GM23338 (cell line): ENCODE measurements at regions not wholly inside any gene's neighbourhood (a gene's known extent, or its start where the extent isn't known, plus 50 kb on each side); places are given as distances from the start of the nearest gene placed in this dataset.

Experiments
- CREB1 ChIP-seq: fragments of 250-450 bp; sonication (Bioruptor Pico); IDR thresholded peaks from 2 replicates; pipeline ENCODE4 v1.5.0; 2020; ENCODE audit warnings: low read depth, mild to moderate bottlenecking, moderate library complexity
- ETS1 ChIP-seq: IDR thresholded peaks from 2 replicates; pipeline ENCODE4 v1.6.1; 2016; ENCODE audit warnings: antibody characterized with exemption
- EZH2 ChIP-seq: fragments of 200-600 bp; sonication (generic); IDR thresholded peaks from one replicate; pipeline ENCODE4 v1.8.0; 2017; ENCODE audit warnings: antibody characterized with exemption, mild to moderate bottlenecking, low read depth; ENCODE audit not compliant: unreplicated experiment
- EZH2phosphoT487 ChIP-seq: fragments of 200-600 bp; sonication (generic); IDR thresholded peaks from one replicate; pipeline ENCODE4 v1.8.1; 2018; ENCODE audit warnings: antibody characterized with exemption; ENCODE audit not compliant: unreplicated experiment
- JUNB ChIP-seq: IDR thresholded peaks from one replicate; pipeline ENCODE4 v1.6.1; 2016; ENCODE audit warnings: antibody characterized with exemption; ENCODE audit not compliant: unreplicated experiment
- POLR2AphosphoS5 ChIP-seq: IDR thresholded peaks from 2 replicates; pipeline ENCODE4 v1.6.1; 2016; ENCODE audit warnings: antibody characterized with exemption, low read depth
- REST ChIP-seq: IDR thresholded peaks from one replicate; pipeline ENCODE4 v1.6.1; 2018; ENCODE audit warnings: antibody characterized with exemption; ENCODE audit not compliant: unreplicated experiment
- STAT1 ChIP-seq: IDR thresholded peaks from one replicate; pipeline ENCODE4 v1.6.1; 2016; ENCODE audit warnings: antibody characterized with exemption; ENCODE audit not compliant: unreplicated experiment
- ZNF114 ChIP-seq: fragments of 250-450 bp; sonication (Bioruptor Pico); IDR thresholded peaks from 2 replicates; pipeline ENCODE4 v1.5.0; 2020; ENCODE audit warnings: mild to moderate bottlenecking, moderate library complexity
- ZNF331 ChIP-seq: fragments of 250-450 bp; sonication (Bioruptor Pico); IDR thresholded peaks from 2 replicates; pipeline ENCODE4 v1.5.0; 2020; ENCODE audit warnings: low read depth, mild to moderate bottlenecking, moderate library complexity
- ZNF462 ChIP-seq: fragments of 250-450 bp; sonication (Bioruptor Pico); IDR thresholded peaks from 2 replicates; pipeline ENCODE4 v1.5.0; 2020; ENCODE audit warnings: mild to moderate bottlenecking, moderate library complexity

GRCh38 chr5:99445805-99446204 is 517.0 kb upstream of the CHD1 start (continued):
- no peak for TF ChIP-seq ZNF462 (CRISPR knock-in tag)
- no peak for TF ChIP-seq ETS1
- no peak for TF ChIP-seq POLR2AphosphoS5
- TF ChIP-seq REST, result no peak
- TF ChIP-seq JUNB, result no peak
- TF ChIP-seq EZH2phosphoT487, result no peak
- no peak for TF ChIP-seq ZNF331 (CRISPR knock-in tag)
- no peak for TF ChIP-seq EZH2
- no peak for TF ChIP-seq CREB1 (CRISPR knock-in tag)
- no peak for TF ChIP-seq ZNF114 (CRISPR knock-in tag)
- no peak for TF ChIP-seq STAT1
